Astrocyte of the spinal cord (primary cell): ENCODE measurements at regions not wholly inside any gene's neighbourhood (a gene's known extent, or its start where the extent isn't known, plus 50 kb on each side); places are given as distances from the start of the nearest gene placed in this dataset.

Experiments
- DNase-seq: peaks from one replicate; pipeline ENCODE4 v3.0.0; 2011; ENCODE audit warnings: low read depth, low spot score
- H3K4me3 ChIP-seq: 2 replicates; pipeline ENCODE4 v1.5.1; 2011; ENCODE audit warnings: low read depth, mild to moderate bottlenecking, low read length, moderate library complexity
- in situ Hi-C: cut with HindIII; loops from 2 replicates; pipeline ENCODE4 v1.10.0; 2017; ENCODE audit warnings: low sequenced_read_pairs
- TF ChIP-seq, protein P1 (sequence below): IDR thresholded peaks from 2 replicates; pipeline ENCODE4 v1.5.1; 2012; ENCODE audit warnings: low read depth, mild to moderate bottlenecking, low read length, inconsistent platforms

DNA sequence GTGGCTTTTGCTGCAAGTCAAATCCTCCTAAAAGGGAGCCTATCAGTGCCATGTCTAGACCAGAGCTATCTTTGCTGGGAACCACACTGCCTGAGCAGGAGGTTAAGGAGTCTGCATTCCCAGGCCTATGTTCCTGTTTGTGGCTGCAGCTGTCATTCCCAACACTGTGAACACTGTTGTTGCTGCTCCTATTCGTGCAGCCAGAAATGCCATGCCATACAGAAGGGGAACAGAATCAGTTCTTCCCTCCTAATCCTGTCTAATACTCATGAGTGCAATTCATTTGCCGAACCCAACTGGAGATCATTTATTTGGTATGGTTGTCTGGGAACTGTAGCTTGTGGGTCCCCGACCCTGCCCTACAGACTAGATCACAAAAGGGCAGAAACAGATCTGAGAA, 406.5 kb upstream of the GJE1 start:
- TF ChIP-seq, protein P1, sequence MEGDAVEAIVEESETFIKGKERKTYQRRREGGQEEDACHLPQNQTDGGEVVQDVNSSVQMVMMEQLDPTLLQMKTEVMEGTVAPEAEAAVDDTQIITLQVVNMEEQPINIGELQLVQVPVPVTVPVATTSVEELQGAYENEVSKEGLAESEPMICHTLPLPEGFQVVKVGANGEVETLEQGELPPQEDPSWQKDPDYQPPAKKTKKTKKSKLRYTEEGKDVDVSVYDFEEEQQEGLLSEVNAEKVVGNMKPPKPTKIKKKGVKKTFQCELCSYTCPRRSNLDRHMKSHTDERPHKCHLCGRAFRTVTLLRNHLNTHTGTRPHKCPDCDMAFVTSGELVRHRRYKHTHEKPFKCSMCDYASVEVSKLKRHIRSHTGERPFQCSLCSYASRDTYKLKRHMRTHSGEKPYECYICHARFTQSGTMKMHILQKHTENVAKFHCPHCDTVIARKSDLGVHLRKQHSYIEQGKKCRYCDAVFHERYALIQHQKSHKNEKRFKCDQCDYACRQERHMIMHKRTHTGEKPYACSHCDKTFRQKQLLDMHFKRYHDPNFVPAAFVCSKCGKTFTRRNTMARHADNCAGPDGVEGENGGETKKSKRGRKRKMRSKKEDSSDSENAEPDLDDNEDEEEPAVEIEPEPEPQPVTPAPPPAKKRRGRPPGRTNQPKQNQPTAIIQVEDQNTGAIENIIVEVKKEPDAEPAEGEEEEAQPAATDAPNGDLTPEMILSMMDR, result no peak
- in situ Hi-C loops, result no loop called here
- no peak for DNase-seq

GRCh38 chr6:141724731-141725130, 408.0 kb upstream of the GJE1 start:
- no peak for DNase-seq
- TF ChIP-seq, protein P1, result no peak
- in situ Hi-C loops, result no loop called here
- no peak overlapping the region for H3K4me3 ChIP-seq

More for the DNA sequence above, 406.5 kb upstream of the GJE1 start:
- H3K4me3 ChIP-seq, result no peak overlapping the region

GRCh38 chr6:141719476-141719875, 413.2 kb upstream of the GJE1 start:
- DNase-seq, result no peak

DNA sequence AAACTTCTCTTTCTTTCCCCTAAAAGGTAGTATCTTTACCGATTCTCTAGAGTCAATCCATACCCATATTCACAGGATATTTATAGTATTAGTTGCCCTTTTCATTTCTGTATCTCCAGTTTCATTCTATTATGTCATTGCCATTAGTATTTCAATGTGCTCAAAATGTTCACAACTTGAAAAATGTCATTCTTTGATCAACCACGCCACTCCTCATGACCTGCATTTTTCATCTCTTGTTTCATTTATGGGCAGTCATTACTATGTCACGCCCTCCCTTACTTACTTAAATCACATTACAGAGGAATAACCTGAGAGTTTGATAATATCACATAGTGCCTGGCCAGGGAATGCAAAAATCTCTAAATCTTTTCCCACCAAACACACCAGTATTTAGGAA, 427.3 kb upstream of the GJE1 start:
- TF ChIP-seq, protein P1, result no peak
- no peak overlapping the region for H3K4me3 ChIP-seq
- DNase-seq, result no peak
- in situ Hi-C loops, result no loop called here

More at GRCh38 chr6:141719476-141719875, 413.2 kb upstream of the GJE1 start:
- TF ChIP-seq, protein P1, result no peak
- in situ Hi-C loops, result no loop called here
- no peak overlapping the region for H3K4me3 ChIP-seq

DNA sequence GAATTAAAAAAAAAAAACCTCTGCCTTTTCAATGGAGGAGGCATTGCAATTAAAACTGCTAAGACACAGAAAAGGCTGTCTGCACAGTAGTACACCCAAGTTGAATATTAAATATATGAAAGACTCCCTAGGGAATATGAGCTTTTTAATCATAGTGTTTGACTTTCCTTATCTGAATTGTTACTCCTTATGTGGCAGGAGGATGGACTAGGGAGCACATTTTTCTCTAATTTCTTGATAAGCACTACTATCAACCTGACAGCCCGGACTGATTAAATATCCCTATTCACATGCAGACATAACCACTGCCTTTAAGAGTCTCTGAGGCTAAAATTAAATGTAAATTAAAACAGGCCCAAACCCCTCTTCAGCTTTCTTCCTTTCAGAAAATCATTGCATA, 428.6 kb upstream of the GJE1 start:
- TF ChIP-seq, protein P1, result no peak
- in situ Hi-C loops, result no loop called here

GRCh38 chr6:141701732-141702131, 431.0 kb upstream of the GJE1 start:
- TF ChIP-seq, protein P1, result no peak
- in situ Hi-C loops, result no loop called here

More for the DNA sequence above, 428.6 kb upstream of the GJE1 start:
- H3K4me3 ChIP-seq, result no peak overlapping the region
- DNase-seq, result no peak

DNA sequence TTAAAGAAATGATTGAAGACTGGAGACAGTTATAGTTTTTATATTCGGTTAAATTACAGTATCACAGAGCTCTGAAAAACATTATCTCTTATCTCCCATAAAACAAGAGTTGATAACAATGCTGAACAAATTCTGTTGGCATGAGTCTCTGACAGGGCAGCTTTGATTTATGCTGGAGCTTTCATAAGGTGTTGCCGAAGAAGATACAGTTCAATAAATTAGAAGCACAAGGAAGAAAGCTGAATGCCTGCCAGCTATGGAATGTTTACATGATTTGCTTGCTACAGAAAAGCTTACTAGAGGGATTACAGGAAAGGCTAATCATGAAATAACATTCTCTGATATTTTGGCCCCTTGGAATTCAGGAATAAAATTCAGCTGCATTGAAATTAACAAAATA, 431.9 kb upstream of the GJE1 start:
- DNase-seq, result no peak
- in situ Hi-C loops, result no loop called here
- H3K4me3 ChIP-seq, result no peak overlapping the region
- TF ChIP-seq, protein P1, result no peak

More at GRCh38 chr6:141701732-141702131, 431.0 kb upstream of the GJE1 start:
- no peak overlapping the region for H3K4me3 ChIP-seq
- no peak for DNase-seq
